ENCODE measurements at regions not wholly inside any gene's neighbourhood (a gene's known extent, or its start where the extent isn't known, plus 50 kb on each side); places are given as distances from the start of the nearest gene placed in this dataset.

DNA sequence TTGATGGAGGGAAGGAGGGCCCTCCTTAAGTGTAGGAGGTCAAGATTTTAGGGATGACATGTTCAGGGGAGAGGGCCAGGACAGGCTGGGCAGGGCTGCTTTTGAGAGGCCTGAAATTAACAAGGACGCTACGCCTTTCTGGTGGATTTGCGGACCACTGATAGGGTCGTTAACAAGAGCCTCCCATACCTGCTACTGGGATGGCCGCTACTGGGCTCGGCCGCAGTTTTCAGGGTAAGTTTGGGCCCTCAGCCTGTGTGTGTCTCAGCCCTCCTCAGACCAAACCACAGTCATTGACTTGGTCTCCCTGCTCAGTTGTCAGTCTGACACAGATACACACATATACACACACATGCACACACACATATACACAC, 180.9 kb downstream of the SMAD2 start:
- no peak for DNase-seq (ENCODE audit: low read depth)
- TF ChIP-seq, protein P1, sequence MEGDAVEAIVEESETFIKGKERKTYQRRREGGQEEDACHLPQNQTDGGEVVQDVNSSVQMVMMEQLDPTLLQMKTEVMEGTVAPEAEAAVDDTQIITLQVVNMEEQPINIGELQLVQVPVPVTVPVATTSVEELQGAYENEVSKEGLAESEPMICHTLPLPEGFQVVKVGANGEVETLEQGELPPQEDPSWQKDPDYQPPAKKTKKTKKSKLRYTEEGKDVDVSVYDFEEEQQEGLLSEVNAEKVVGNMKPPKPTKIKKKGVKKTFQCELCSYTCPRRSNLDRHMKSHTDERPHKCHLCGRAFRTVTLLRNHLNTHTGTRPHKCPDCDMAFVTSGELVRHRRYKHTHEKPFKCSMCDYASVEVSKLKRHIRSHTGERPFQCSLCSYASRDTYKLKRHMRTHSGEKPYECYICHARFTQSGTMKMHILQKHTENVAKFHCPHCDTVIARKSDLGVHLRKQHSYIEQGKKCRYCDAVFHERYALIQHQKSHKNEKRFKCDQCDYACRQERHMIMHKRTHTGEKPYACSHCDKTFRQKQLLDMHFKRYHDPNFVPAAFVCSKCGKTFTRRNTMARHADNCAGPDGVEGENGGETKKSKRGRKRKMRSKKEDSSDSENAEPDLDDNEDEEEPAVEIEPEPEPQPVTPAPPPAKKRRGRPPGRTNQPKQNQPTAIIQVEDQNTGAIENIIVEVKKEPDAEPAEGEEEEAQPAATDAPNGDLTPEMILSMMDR (conservative IDR thresholded peaks at IDR 0.05; ENCODE audit: low read length) = no peak
- no peak overlapping the region for H3K4me3 ChIP-seq (ENCODE audit: low read length)

GRCh38 chr18:47748847-47749599, 181.4 kb downstream of the SMAD2 start:
- H3K4me3 ChIP-seq (ENCODE audit: low read length) = peak overlapping the region; percentile 45
- TF ChIP-seq, protein P1 (conservative IDR thresholded peaks at IDR 0.05; ENCODE audit: low read length) = peak; percentile 68

GRCh38 chr18:47748093-47748796, 182.2 kb downstream of the SMAD2 start:
- no peak overlapping the region for H3K4me3 ChIP-seq (ENCODE audit: low read length)
- TF ChIP-seq, protein P1 (conservative IDR thresholded peaks at IDR 0.05; ENCODE audit: low read length) = no peak
- DNase-seq (ENCODE audit: low read depth) = no peak

More at GRCh38 chr18:47748847-47749599, 181.4 kb downstream of the SMAD2 start:
- DNase-seq (ENCODE audit: low read depth) = peak; percentile 39

DNA sequence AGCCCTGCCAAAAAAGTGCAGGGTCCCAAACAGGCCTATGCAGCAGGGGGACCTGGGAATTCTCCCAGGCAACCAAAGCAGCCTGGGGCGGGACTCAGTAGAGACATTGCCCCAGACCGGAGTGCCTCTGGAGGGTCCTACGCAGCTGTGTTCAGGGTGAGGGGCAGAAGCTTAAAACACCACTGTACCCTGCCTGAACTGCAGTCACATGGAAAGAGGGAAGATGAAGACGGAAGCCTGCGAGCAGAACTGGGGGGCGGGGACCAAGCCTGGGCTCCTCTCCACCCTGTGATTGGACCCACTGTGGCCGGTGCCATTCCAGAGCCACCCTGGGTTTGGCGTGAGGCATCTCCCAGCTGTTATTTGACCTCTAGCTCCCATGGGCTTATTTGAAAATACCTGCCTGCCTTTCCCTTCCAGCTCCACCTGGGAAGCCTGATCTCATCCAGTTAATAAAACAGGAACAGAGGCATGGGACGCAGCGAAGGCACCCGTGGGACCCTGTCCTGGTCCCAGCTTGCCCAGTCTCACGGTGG, 183.1 kb downstream of the SMAD2 start:
- no peak overlapping the region for H3K4me3 ChIP-seq (ENCODE audit: low read length)
- TF ChIP-seq, protein P1 (conservative IDR thresholded peaks at IDR 0.05; ENCODE audit: low read length) = no peak
- DNase-seq (ENCODE audit: low read depth) = no peak

- no peak overlapping the region for H3K4me3 ChIP-seq (ENCODE audit: low read length)
- TF ChIP-seq, protein P1 (conservative IDR thresholded peaks at IDR 0.05; ENCODE audit: low read length) = no peak
- no peak for DNase-seq (ENCODE audit: low read depth)
These were observed 183.8 kb downstream of the SMAD2 start for GRCh38 chr18:47746615-47747014.

DNA sequence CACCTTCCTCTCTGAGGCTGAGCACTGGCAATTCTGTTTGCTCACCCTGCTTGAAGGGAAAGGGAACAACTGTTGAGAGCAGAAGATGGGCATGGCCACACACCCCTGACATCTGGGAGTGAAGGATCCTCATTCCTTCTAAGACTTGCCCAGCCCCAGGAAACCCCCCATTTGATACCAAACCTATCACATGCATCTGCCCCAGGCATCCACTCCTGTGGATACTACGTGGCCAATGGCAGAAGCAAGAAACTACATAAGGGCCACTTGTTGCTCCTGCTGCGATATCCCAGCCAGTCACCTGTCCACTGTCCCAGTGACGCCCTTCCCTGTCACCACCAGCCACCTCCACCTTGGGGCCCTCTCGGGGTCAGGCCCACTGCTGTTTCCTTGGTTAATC, 185.2 kb downstream of the SMAD2 start:
- H3K4me3 ChIP-seq (ENCODE audit: low read length) = no peak overlapping the region
- TF ChIP-seq, protein P1 (conservative IDR thresholded peaks at IDR 0.05; ENCODE audit: low read length) = no peak

More for the DNA sequence above, 185.2 kb downstream of the SMAD2 start:
- no peak for DNase-seq (ENCODE audit: low read depth)
